Glomerular visceral epithelial cell (primary cell): ENCODE measurements at regions not wholly inside any gene's neighbourhood (a gene's known extent, or its start where the extent isn't known, plus 50 kb on each side); places are given as distances from the start of the nearest gene placed in this dataset.
"Not testable (repeated sequence)": the region's sequence is repeated elsewhere in the genome, so short reads cannot be mapped to it uniquely, and the experiment has no call there.

ENCODE experiments used
- DNase-seq: peaks from one replicate; pipeline ENCODE4 v3.0.0-alpha.2; 2016; ENCODE audit errors: extremely low spot score

- no peak for DNase-seq
Measured at GRCh38 chr17:51387986-51388385, 127.6 kb downstream of the UTP18 start.

GRCh38 chr17:51389875-51390274 is 129.5 kb downstream of the UTP18 start:
- DNase-seq, result no peak

GRCh38 chr17:51391982-51392654 is 131.8 kb downstream of the UTP18 start:
- DNase-seq, result peak; percentile 15

GRCh38 chr17:51395621-51396020 is 135.3 kb downstream of the UTP18 start:
- no peak for DNase-seq

- DNase-seq, result peak; percentile 66
Measured at GRCh38 chr17:51397361-51398127, 137.2 kb downstream of the UTP18 start.

GRCh38 chr17:51398128-51398525 is 137.8 kb downstream of the UTP18 start:
- no peak for DNase-seq

GRCh38 chr17:51398687-51399086 is 138.3 kb downstream of the UTP18 start:
- DNase-seq, result no peak

GRCh38 chr17:51401279-51401678 is 140.9 kb downstream of the UTP18 start:
- no peak for DNase-seq

GRCh38 chr17:51402899-51403298 is 142.6 kb downstream of the UTP18 start:
- DNase-seq, result no peak

GRCh38 chr17:51407576-51407975 is 147.2 kb downstream of the UTP18 start:
- DNase-seq, result no peak

- DNase-seq, result no peak
Measured at GRCh38 chr17:51419476-51419875, 159.1 kb downstream of the UTP18 start.

- no peak for DNase-seq
Measured at GRCh38 chr17:51421525-51421924, 161.2 kb downstream of the UTP18 start.

GRCh38 chr17:51422634-51423033 is 162.3 kb downstream of the UTP18 start:
- no peak for DNase-seq

- no peak for DNase-seq
Measured at GRCh38 chr17:51423421-51424160, 163.2 kb downstream of the UTP18 start.

- DNase-seq, result no peak
Measured at GRCh38 chr17:51425773-51426172, 165.4 kb downstream of the UTP18 start.

- DNase-seq, result no peak
Measured at GRCh38 chr17:51427323-51427811, 167.0 kb downstream of the UTP18 start.

- DNase-seq, result no peak
Measured at GRCh38 chr17:51427856-51428255, 167.5 kb downstream of the UTP18 start.

- DNase-seq, result no peak
Measured at GRCh38 chr17:51428668-51429495, 168.5 kb downstream of the UTP18 start.

GRCh38 chr17:51429938-51430337 is 169.6 kb downstream of the UTP18 start:
- not testable (repeated sequence) for DNase-seq

- no peak for DNase-seq
Measured at GRCh38 chr17:51430591-51430990, 170.2 kb downstream of the UTP18 start.

GRCh38 chr17:51434434-51435170 is 174.3 kb downstream of the UTP18 start:
- DNase-seq, result no peak
